IPS-18a (cell line): ENCODE measurements at regions not wholly inside any gene's neighbourhood (a gene's known extent, or its start where the extent isn't known, plus 50 kb on each side); places are given as distances from the start of the nearest gene placed in this dataset.

Experiments used
- H3K27ac ChIP-seq: one replicate; pipeline ENCODE4 v1.5.1; 2013; ENCODE audit warnings: low read length
- H3K27me3 ChIP-seq: one replicate; pipeline ENCODE4 v1.6.1; 2013; ENCODE audit warnings: mild to moderate bottlenecking, low read length; ENCODE audit not compliant: control insufficient read depth, insufficient read depth
- H3K36me3 ChIP-seq: one replicate; pipeline ENCODE4 v1.6.1; 2013; ENCODE audit warnings: low read depth, low read length; ENCODE audit not compliant: control insufficient read depth
- H3K4me1 ChIP-seq: one replicate; pipeline ENCODE4 v1.6.1; 2013; ENCODE audit warnings: low read depth, low read length; ENCODE audit not compliant: control insufficient read depth
- H3K4me3 ChIP-seq: one replicate; pipeline ENCODE4 v1.5.1; 2013; ENCODE audit warnings: low read length
- H3K9ac ChIP-seq: one replicate; pipeline ENCODE4 v1.6.1; 2013; ENCODE audit warnings: mild to moderate bottlenecking, low read length, moderate library complexity
- H3K9me3 ChIP-seq: one replicate; pipeline ENCODE4 v1.6.1; 2013; ENCODE audit warnings: low read depth, low read length; ENCODE audit not compliant: control insufficient read depth

GRCh38 chr9:78881295-78881694 lies 584.4 kb downstream of the PSAT1 start:
- Histone ChIP-seq H3K4me3 (no peak overlapping the region), H3K27ac (no peak overlapping the region), H3K36me3 (no peaks in the 10 kb centered on the region), H3K9me3 (no peaks in the 10 kb centered on the region), H3K9ac (no peak overlapping the region), H3K4me1 (no peaks in the 10 kb centered on the region), H3K27me3 (no peaks in the 10 kb centered on the region)

- no peaks in the 10 kb centered on the region for H3K27me3 ChIP-seq
- H3K9me3 ChIP-seq, result no peaks in the 10 kb centered on the region
- H3K27ac ChIP-seq, result no peak overlapping the region
- H3K36me3 ChIP-seq, result no peaks in the 10 kb centered on the region
- H3K4me3 ChIP-seq, result no peak overlapping the region
- H3K4me1 ChIP-seq, result no peaks in the 10 kb centered on the region
- H3K9ac ChIP-seq, result no peak overlapping the region
Observed at GRCh38 chr9:78882481-78882880, 585.6 kb downstream of the PSAT1 start.

- H3K4me3 ChIP-seq, result no peak overlapping the region
- no peaks in the 10 kb centered on the region for H3K9me3 ChIP-seq
- no peak overlapping the region for H3K27ac ChIP-seq
- H3K4me1 ChIP-seq, result no peaks in the 10 kb centered on the region
- H3K36me3 ChIP-seq, result no peaks in the 10 kb centered on the region
- H3K27me3 ChIP-seq, result no peaks in the 10 kb centered on the region
- H3K9ac ChIP-seq, result no peak overlapping the region
Observed at GRCh38 chr9:78884611-78885150, 587.8 kb downstream of the PSAT1 start.

GRCh38 chr9:78892182-78892581 lies 595.3 kb downstream of the PSAT1 start:
- Histone ChIP-seq H3K4me1 (peaks cover 10% of the 10 kb centered on the region), H3K9ac (no peak overlapping the region), H3K27me3 (no peaks in the 10 kb centered on the region), H3K9me3 (no peaks in the 10 kb centered on the region), H3K36me3 (no peaks in the 10 kb centered on the region), H3K4me3 (no peak overlapping the region), H3K27ac (no peak overlapping the region)

- Histone ChIP-seq H3K4me3 (no peak overlapping the region), H3K27me3 (no peaks in the 10 kb centered on the region), H3K4me1 (peaks cover 10% of the 10 kb centered on the region), H3K36me3 (no peaks in the 10 kb centered on the region), H3K9ac (no peak overlapping the region), H3K9me3 (no peaks in the 10 kb centered on the region), H3K27ac (no peak overlapping the region)
Observed at GRCh38 chr9:78892769-78893168, 595.8 kb downstream of the PSAT1 start.

- Histone ChIP-seq H3K4me3 (no peak overlapping the region), H3K4me1 (peaks cover 10% of the 10 kb centered on the region), H3K9me3 (no peaks in the 10 kb centered on the region), H3K9ac (no peak overlapping the region), H3K36me3 (no peaks in the 10 kb centered on the region), H3K27ac (no peak overlapping the region), H3K27me3 (no peaks in the 10 kb centered on the region)
Observed at GRCh38 chr9:78893774-78894401, 597.0 kb downstream of the PSAT1 start.

GRCh38 chr9:78896479-78896878 lies 599.6 kb downstream of the PSAT1 start:
- Histone ChIP-seq H3K4me3 (no peak overlapping the region), H3K27ac (no peak overlapping the region), H3K36me3 (no peaks in the 10 kb centered on the region), H3K27me3 (no peaks in the 10 kb centered on the region), H3K4me1 (peaks cover 10% of the 10 kb centered on the region), H3K9ac (no peak overlapping the region), H3K9me3 (no peaks in the 10 kb centered on the region)

GRCh38 chr9:78898234-78898633 lies 601.3 kb downstream of the PSAT1 start:
- H3K4me1 ChIP-seq, result peaks cover 10% of the 10 kb centered on the region
- no peaks in the 10 kb centered on the region for H3K27me3 ChIP-seq
- H3K27ac ChIP-seq, result no peak overlapping the region
- no peak overlapping the region for H3K9ac ChIP-seq
- H3K4me3 ChIP-seq, result no peak overlapping the region
- H3K36me3 ChIP-seq, result no peaks in the 10 kb centered on the region
- H3K9me3 ChIP-seq, result no peaks in the 10 kb centered on the region

GRCh38 chr9:78899006-78899405 lies 602.1 kb downstream of the PSAT1 start:
- no peak overlapping the region for H3K27ac ChIP-seq
- H3K9me3 ChIP-seq, result no peaks in the 10 kb centered on the region
- H3K36me3 ChIP-seq, result no peaks in the 10 kb centered on the region
- no peak overlapping the region for H3K4me3 ChIP-seq
- peaks cover 10% of the 10 kb centered on the region for H3K4me1 ChIP-seq
- H3K27me3 ChIP-seq, result no peaks in the 10 kb centered on the region
- no peak overlapping the region for H3K9ac ChIP-seq

GRCh38 chr9:78900500-78900899 lies 603.6 kb downstream of the PSAT1 start:
- no peak overlapping the region for H3K27ac ChIP-seq
- H3K4me3 ChIP-seq, result no peak overlapping the region
- no peak overlapping the region for H3K9ac ChIP-seq
- H3K4me1 ChIP-seq, result peaks cover 4% of the 10 kb centered on the region
- no peaks in the 10 kb centered on the region for H3K27me3 ChIP-seq
- no peaks in the 10 kb centered on the region for H3K9me3 ChIP-seq
- no peaks in the 10 kb centered on the region for H3K36me3 ChIP-seq

- Histone ChIP-seq H3K27me3 (no peaks in the 10 kb centered on the region), H3K4me1 (no peaks in the 10 kb centered on the region), H3K9ac (no peak overlapping the region), H3K27ac (no peak overlapping the region), H3K9me3 (no peaks in the 10 kb centered on the region), H3K36me3 (no peaks in the 10 kb centered on the region), H3K4me3 (no peak overlapping the region)
Observed at GRCh38 chr9:78902051-78902450, 605.1 kb downstream of the PSAT1 start.

GRCh38 chr9:78903581-78903980 lies 606.7 kb downstream of the PSAT1 start:
- no peak overlapping the region for H3K9ac ChIP-seq
- H3K4me1 ChIP-seq, result no peaks in the 10 kb centered on the region
- H3K9me3 ChIP-seq, result no peaks in the 10 kb centered on the region
- H3K27me3 ChIP-seq, result no peaks in the 10 kb centered on the region
- H3K4me3 ChIP-seq, result no peak overlapping the region
- H3K36me3 ChIP-seq, result no peaks in the 10 kb centered on the region
- H3K27ac ChIP-seq, result no peak overlapping the region
